SU-DHL-6 (cell line): ENCODE measurements at regions not wholly inside any gene's neighbourhood (a gene's known extent, or its start where the extent isn't known, plus 50 kb on each side); places are given as distances from the start of the nearest gene placed in this dataset.

ENCODE experiments used
- EZH2phosphoT487 ChIP-seq: fragments of 200-600 bp; sonication (generic), shearing (Covaris generic); conservative IDR thresholded peaks from 2 replicates; pipeline ENCODE4 v1.6.1; 2018; ENCODE audit warnings: mild to moderate bottlenecking, antibody characterized with exemption, low read length, moderate library complexity, mixed read lengths
- TF ChIP-seq, protein P1 (sequence below): fragments of 200-600 bp; sonication (generic); IDR thresholded peaks from one replicate; pipeline ENCODE4 v1.5.1; 2017; ENCODE audit warnings: antibody characterized with exemption, mild to moderate bottlenecking, low read length, moderate library complexity; ENCODE audit not compliant: insufficient read depth, poor library complexity, severe bottlenecking

DNA sequence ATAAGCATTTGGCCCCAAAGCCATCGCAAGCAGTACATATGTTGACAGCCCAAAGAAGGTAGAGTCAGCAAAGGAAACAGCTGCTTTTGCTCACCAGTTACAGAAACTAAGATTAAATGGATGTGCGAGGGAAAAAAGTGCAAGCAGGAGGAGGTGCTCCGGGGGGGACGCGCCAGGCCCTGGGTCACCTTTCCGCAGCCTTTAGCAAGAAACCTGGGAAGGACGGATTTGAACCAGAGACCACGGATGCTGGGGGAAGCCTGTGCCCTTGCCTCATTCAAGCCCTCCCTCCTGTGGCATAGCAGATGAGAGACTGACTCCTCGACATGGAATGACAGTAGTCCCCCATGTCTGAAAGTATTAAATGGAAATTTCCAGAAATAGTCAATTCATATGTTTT, 405.6 kb upstream of the PRKCQ start:
- TF ChIP-seq, protein P1, sequence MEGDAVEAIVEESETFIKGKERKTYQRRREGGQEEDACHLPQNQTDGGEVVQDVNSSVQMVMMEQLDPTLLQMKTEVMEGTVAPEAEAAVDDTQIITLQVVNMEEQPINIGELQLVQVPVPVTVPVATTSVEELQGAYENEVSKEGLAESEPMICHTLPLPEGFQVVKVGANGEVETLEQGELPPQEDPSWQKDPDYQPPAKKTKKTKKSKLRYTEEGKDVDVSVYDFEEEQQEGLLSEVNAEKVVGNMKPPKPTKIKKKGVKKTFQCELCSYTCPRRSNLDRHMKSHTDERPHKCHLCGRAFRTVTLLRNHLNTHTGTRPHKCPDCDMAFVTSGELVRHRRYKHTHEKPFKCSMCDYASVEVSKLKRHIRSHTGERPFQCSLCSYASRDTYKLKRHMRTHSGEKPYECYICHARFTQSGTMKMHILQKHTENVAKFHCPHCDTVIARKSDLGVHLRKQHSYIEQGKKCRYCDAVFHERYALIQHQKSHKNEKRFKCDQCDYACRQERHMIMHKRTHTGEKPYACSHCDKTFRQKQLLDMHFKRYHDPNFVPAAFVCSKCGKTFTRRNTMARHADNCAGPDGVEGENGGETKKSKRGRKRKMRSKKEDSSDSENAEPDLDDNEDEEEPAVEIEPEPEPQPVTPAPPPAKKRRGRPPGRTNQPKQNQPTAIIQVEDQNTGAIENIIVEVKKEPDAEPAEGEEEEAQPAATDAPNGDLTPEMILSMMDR = no peak
- TF ChIP-seq EZH2phosphoT487 = no peak
